ENCODE measurements at regions not wholly inside any gene's neighbourhood (a gene's known extent, or its start where the extent isn't known, plus 50 kb on each side); places are given as distances from the start of the nearest gene placed in this dataset.

DNA sequence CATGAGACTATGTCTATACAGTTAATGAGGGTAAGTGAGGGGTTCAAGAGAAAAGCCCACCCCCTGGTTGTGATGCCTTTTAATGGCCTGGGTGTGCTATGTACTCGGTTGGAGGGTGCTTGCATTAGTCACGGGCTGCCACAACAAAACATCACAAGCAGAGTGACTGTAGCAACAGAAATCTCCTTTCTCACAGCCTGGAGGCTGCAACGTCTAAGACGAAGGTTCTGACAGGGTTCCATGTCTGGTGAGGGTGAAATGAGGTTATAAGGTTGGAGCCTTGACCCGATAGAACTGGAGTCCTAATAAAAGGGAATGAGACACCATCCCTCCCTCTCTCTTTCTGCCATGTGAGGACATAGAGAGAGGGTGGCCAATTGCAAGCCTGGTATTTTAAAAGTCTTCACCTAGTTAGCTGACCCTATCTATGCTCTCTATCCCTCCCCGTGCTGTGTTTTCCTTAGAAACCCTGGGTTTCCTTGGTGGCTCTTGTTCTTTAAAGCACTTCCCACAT is 126.0 kb upstream of the GDF10 start:
- no peak for DNase-seq

DNA sequence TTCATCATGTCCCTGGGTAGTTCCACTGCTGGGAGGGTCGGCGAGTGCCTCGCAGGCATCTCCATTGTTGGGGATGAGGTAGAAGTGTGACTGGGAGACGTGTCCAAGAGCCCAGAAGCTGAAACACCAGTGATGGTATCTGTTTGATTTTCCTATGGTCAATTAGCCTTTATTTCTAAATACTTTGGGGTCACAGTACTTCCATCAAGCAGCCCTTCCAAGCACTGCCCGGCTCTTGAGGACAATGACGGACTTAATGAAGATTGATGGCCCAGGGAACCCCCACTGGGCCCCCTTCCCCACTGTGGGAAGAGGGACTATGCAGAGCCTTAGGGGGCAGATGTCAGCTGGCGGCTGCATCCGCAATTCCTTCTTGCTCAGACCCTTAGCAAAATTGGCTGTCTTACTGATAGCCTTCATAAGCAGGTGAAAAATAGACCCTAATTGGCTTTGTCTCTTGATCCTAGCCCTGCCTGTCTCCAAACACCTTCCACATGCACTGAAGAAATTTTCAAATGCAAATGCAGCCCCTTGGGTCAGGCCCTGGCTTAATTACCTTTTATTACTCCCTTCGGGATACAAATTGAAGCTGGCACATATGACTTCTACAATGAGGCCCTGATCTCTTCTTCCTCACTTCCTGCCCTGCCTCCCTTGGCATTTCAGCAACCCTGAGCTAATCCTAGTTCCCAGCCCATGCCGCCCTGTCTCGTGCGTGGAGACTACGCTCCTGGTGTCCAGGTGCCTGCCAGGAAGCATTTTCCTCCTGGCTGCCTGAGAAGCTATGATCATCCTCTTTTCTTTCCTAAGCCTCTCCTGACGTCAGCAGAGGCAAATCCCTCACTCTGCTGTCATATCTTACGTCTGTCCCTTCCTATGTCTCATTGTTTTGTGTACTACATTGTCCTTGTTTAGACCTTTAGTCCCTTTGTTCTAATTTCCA is 124.5 kb upstream of the GDF10 start:
- no peak for DNase-seq

DNA sequence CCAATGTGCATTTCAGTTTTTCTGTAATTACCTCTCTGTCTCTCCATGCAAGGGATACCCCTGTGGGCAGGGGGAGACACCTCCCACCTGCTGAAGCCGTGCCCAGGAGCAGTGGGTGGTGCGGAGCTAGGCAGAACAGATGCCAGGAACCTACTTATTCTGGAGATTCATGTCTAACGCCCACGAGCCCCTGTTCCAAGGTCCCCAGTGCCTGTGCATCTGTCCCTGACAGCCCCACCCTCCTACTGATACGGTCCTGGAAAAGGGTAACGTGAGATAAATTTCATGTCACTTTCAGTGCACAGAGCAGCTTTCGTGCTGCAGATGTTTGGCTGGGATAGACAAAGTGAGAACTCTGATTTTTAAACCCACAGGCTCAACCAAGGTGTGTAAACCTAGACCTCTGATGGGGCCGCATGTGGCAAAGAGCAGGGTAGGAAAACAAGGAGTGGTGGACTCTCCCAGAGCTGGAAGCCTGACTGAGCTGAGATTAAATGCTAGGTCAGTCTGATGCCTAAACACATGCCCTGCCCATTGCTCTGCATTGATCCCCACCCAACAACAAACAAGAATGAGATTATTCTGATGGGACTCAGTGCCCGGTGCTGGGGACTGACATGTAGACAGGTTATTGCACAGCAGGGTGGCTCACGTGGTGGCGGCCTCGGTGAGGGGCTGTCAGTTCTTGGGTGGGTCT is 123.6 kb upstream of the GDF10 start:
- no peak for DNase-seq

DNA sequence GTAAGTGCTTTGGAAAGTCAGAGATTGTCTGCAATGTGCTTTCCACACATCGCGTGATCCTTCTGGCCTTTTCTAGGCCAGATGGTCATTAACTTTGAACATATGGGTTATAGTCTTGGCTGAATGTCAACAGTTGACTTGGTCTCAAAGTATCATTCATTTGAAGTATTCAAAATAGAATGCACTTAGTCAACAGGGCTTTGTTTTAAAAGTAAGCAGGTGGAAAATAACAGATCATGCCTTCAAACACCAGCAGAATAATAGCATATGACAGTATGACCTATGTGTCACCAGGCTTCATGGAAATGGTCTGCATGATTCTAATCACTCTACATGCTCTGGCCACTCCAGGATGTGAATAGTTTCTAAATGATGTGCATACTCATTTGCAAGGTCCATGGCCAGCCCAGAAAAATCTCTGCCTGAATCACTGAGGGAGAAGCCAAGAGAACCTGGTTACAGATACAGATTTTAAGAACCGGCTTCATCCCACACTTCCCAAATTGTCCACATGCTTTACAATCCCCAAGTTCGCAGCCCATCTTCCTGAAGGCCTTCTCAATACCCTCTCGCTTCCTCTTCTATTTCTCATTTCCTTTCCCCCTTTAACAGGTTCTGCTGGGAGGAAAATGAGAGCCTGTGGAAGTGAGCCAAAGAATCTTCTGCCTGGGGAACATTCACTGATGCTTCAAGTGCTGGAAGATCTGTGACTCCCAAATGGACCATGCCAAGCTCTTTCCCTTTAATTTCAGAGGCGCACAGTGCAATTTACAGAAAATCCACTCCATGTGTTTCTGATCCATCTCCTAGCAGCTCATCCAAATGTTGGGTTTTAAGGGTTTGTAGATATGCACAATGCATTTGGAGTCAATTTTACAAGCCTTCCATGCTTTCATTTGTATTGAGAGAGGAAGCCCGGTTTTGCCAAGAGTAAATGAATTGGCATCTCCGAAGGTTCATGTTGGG is 122.8 kb upstream of the GDF10 start:
- no peak for DNase-seq

DNA sequence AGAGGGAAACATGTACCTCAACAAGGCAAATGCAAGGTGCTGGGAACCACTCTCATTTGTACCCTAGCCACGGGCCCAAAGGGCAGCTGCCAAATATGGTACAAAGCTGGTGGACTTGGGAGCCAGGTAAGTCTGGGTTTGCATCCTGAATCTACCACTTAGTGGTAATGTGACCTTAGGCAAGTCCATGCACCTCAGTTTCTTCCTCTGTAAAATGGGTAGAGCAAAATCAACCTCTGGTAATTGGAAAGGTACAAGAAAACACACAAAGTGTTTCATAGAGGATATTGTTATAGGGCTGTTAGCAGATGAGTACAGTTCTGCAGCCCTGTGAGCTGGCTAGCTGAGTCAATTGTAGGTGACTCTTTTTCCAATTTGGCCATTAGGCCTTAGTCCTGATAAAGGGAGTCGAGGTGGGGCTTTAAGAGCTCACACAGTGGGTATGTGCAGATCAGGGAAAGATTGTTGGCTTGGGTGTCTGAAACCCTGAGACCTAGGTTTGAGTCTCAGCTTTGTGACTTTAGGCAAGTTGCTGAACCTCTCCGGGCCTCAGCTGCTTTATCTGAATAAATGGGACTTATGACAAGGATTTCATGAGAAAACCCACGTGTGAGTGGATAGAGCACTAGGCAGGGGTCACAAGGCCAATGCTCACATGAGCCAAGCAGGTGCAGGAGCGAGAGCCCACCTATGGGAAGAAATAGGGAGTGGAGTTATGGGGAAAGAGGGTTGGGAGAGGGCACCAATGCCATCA is 121.3 kb upstream of the GDF10 start:
- DNase-seq = no peak

DNA sequence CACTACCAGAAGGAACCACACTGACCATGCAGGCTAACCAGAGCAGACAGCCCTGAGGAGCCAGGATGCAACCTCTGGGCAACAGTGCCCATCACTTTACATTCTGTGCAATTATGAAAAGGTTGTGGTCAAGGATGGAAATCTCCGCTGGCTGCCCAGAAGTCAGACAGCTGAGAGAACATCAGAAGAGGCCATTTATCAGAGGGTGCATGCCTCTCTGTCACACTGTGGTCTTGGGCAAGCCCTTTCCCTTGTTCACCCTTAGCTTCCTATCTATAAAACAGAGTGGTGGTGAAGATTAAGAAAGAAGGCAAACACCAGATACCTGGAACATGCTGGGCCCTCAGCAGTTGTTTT is 120.7 kb upstream of the GDF10 start:
- no peak for DNase-seq

DNA sequence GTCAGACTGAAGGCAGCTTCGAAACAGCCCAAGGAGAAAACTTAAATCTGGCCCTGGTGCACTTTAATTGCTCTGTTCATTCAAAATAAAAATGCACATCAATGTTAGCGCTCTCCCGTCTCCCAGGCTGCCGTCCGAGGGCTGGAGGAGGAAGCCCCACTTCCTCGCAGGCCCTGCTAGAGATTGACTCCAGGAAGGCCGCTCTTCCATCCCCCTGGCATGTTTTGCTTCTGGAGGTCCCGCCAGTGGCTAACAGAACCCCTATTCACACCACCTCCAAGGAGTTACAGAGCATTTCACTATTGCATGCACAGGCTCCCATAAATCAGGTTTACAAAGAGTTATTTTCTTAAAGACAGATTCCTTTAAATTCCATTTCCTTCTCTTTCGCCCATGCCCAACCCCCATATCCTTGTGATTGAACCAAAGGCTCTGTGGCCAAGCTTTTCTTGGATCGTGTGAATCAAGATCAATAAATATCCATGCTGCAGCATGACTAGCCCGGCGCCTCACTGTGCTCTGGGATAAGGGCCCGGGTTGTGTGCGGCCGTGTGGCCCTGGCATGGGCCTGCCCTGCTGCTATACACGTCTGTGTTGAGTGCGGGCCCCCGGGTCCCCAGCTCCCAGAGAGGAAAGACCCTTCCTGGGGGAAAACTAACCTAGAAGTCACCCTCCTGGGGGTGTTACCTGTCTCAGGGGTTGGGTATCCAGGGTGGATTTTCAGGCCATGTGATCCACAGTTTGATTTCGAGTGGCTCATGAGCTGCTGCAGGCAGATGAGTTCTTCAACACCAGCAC is 118.7 kb upstream of the GDF10 start:
- DNase-seq = no peak

DNA sequence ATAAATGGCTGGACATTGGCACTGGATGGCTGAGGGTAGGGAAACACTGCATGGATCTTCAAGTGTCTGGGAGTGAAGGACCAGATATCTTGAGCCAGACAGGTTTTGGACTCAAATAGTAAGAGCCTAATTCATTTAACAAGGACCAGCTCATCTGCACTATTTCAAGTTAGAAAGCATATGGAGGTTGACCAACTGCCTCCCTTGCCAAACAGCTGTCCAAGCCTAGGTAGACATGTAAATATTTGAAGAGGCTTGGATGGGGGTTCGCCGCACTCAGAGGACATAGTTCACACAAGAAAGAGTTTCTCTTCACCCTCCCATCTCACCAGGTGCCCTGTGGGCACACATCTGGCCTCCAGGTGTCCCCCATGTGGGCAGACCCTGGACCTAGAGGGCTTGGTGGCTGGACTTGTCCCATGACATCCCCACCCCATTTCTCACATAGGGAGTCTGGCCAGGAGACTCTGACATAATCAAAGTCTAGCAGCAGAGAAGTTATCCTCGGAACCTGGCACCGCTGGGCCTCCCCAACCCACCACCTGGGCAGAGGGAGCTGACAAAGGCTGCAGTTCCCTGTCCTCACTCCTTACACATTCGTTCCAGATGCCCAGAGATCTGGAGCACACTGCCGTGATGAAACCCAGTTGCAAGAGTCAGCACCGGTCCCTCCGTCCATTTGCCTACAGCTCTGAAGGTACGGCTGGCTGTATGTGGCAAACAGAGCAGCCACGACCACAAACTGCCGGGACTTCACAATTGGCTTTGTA is 116.9 kb upstream of the GDF10 start:
- DNase-seq = no peak

DNA sequence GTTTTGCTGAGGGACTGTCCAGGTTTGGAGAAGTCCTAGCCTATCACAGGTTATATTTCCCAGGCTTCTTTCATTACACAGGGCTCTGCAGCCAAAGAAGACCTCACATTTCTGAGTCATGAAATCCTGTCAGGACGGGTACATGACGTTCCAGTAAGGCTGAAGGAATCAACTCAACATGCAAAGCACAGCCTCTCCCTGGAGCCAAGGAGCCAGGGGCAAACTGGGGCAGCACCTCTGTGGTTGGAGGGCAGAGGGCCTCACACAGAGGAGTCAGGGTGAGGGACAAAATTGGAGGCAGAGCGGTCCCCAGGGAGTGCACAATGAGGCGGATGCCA is 116.3 kb upstream of the GDF10 start:
- no peak for DNase-seq

DNA sequence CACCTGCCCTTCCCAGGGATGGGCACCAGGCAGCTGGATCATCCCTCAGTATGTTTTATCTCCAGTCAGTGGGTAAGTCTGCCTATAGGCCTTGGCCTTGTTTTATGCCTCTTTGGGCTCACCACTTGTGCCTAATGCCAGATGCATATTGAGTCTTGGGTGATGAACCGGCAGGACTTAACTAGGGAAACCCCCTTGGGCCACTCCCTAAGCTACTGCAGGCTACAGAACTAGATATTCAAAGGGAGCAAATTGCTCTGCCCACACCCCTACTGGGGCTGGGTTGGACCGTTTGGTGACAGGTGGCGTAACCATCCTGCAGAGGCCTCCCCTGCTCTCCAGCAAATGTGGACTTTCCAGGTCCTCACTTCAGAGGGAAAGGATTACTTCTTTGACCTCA is 115.7 kb upstream of the GDF10 start:
- DNase-seq = no peak

DNA sequence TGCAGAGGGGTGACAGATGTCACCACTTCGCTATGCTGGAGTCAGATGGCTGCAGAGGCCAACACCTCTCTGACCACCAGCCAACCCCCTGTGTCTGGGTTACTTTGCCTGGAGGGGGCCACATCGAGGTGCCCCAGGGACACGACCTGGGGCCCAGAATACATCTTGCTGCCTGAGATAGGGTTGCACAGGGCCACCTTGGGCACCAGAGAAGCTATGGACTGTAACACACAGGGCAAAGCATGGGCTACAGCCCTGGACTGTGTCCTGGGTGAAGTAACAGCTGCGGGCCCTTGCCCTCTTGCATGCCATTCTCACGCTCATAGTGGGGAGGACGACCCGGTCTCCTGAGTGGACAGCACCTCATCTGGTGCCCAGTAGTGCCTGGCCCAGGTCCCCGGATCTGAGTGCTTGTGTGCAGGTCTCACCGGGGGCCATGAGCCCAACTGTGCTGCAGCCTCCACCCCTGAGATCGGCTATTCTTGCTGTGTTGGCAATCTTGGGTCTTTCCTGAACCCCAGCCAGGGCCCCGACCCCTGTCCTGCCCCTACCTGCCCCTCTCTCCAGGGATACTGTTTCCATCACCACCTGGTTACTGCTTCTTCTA is 115.2 kb upstream of the GDF10 start:
- no peak for DNase-seq

DNA sequence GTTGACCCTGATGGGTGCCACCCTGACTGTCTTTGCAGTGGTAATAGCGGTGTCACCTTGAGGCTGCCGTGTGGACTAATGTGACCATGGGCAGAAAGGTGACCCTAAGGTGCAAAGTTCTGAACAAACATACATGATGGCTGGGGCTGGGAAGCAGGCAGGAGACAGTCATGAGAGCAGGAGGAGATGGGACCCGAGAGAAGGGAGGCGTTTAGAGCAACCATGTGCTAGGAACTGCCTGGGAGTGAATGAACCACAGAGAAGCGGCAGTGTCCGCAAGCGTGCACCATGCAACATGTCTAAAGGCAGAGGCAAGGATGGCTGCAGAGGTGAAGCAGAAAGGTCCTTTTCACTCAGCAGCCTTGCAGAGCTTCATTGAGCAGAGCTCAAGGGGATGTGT is 113.1 kb upstream of the GDF10 start:
- DNase-seq = no peak

DNA sequence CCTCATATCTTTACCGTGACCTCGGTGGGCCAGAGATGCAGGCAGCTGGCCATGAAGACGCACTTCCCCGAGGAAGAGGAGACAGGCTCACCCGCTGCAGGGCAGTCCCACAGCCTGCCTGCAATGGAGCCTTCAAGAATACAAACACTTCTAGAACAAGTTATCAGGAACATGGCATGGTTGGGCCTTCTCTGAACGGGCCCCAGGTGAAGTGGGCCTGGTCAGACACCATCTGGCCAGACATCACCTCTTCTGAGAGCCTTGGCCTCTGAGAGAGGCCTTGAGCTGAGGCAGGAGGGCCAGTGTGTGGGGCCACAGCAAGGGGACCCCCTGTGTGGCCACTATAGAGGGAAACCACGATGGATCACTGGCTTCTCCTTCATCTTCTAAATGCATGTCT is 112.4 kb upstream of the GDF10 start:
- no peak for DNase-seq

DNA sequence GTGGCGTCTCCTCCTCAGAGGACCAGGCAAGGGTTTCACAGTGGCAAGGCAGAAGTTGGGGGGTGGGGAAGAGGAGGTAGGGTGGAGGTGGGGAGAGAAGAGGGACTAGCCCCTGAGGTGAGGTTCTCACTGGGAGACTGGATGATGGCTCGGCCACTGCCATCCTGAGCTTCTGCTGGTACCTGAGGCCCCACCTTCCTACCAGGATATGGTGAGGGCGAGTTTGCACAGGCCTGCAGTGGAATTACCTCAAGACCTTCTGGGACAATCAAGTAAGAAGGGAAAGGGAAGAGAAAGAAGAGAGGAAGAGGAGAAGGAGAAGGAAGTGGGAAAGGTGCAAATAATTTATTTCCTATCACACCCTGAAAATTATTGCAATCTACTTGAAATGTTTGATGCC is 111.8 kb upstream of the GDF10 start:
- DNase-seq = no peak

DNA sequence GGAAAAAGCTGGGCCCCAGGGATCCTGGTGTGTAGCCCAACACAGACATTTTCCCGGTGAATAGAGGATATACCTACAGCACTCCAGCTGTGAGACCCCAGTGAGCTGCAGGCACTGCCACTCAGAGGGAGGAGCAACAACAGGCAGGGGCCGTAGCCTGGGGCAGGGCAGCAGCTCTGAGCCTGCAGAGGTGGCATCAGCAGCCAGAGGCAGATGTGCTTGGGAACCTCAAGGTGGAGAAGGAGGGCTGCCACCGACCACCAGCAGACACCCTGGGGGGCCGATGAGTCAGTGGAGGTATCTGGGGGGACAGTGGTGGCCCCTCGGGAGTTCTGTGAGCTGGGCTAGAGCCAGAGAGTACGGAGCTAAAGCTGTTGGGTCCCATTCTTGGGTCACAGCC is 110.2 kb upstream of the GDF10 start:
- no peak for DNase-seq

DNA sequence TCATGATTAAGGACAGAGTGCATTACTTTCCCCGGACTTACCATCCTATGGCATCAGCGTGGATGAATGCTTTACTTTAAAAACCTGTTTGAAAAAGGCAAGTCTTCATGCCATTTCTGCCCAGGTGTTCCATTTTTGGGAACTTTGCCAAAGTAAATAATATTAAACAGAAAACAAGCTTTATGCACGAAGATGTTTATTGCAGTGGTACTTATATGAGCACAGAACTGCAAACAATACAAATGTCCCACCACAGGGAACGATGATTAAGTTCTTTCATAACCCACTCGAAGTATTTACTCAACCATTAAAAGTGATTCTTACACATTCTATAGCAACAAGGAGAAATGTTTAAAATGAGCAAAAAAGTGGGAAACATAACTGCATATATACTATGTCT is 109.7 kb upstream of the GDF10 start:
- no peak for DNase-seq

DNA sequence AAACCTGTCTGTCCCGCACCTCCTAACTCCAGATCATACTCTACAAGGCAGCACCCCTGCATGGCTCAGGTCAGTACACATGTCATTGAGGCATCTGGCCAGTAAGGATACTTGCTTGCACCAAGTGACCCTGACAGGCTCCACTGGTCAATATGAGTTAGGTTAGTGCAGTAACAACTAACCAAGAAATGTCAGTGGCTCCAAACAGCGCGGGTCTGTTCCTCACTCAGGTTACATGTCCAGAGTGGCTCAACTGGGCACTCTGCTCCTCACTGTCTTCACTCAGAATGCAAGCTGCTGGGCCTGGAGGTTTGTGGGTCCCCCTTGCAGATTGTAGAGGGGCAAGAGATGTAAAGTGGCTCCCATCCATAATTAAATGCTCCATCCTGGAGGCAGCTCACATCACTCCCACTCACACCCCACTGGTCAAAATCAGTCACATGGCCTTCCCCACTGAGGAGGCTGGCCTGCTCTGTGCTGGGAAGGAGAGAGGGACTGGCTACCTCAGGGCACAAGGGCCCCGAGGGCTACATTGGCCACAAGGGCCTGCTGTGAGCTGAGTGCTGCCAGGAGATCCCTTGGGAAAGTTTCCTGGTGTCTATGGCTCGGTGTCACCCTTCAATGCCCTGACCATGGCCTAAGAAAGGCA is 109.1 kb upstream of the GDF10 start:
- no peak for DNase-seq

DNA sequence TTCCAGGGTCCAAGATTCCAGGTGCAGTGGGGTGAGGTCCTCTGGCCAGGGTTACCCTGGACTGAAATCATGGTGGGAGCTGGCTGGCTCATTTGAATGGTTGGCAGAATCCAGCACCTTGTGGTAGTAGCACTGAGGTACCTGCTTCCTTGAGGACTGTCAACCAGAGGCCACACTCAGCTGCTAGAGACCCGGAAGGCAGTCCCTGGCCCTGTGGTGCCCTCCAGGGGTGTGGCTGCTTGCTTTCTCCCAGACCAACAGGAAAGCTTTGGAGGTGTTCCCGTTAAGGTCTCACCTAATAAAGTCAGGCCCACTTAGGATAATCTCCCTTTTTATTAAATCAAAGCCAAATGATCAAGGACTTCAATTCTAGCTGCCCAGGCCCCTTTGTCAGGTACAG is 107.7 kb upstream of the GDF10 start:
- DNase-seq = no peak

DNA sequence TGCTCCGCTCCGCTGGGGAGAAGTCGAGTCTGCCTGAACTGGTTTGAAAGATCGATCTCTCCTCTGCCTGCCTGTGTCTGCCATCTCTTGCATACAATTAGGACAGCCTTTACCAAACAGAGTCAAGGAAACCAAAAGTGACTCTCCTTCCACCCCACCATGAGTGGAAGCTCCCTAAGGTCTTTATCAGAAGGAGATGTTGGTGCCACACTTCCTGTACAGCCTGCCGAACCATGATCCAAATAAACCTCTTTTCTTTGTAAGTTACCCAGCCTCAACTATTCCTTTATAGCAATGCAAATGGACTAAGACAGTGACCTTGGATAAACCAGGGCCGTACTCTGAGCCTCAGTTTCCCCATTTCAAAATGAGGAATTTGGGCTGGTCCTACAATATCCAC is 106.3 kb upstream of the GDF10 start:
- no peak for DNase-seq

Data from activated CD4-positive, alpha-beta T cell treated with anti-CD3 and anti-CD28 coated beads, Interleukin-2, amount 50 U/mL, for 4 hours (primary cell).